GM18511 (cell line): ENCODE measurements at regions not wholly inside any gene's neighbourhood (a gene's known extent, or its start where the extent isn't known, plus 50 kb on each side); places are given as distances from the start of the nearest gene placed in this dataset.

Experiments
- ATAC-seq: cut with Tn5 transposase; IDR thresholded peaks from one replicate; pipeline ENCODE4 v1.9.1; 2021; ENCODE audit warnings: mild to moderate bottlenecking, moderate library complexity; ENCODE audit not compliant: unreplicated experiment

DNA sequence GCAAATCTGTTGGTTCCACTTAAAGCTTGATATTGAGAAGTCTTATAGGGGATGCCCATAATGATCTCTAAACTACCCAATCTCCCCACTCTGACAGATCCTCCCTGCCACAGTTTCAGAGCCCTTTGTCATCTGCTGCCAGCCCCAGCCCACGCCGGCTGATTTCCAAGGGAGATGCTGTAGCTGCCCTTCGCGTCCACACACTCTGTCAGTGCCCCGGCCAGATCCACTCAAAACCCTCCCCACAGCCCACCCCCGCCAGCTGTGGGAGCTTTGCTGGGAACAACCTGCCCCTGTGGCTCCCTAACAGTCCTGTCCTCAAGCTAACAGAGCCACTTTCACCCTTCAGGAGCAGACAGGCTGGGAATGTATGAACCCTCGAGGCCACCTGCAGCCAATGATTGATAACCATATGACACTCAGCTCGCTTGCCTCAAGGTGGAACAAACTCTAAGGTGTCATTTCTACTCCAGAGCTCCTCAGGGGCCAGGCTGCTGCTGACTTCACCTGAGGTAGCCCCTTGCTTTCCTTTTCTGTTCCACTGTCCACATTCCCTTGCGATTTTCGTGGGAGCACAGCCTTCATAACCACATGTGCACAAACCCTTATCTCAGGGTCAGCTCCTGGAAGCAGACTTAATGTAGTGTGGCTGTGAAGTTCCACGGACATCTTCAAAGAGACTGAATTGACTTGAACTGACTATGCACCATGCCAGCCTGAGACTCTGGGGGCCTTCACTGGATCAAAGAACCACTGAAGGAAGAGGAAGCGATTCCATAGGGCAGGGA lies 92.6 kb upstream of the LGALSL start:
- no peak for ATAC-seq

DNA sequence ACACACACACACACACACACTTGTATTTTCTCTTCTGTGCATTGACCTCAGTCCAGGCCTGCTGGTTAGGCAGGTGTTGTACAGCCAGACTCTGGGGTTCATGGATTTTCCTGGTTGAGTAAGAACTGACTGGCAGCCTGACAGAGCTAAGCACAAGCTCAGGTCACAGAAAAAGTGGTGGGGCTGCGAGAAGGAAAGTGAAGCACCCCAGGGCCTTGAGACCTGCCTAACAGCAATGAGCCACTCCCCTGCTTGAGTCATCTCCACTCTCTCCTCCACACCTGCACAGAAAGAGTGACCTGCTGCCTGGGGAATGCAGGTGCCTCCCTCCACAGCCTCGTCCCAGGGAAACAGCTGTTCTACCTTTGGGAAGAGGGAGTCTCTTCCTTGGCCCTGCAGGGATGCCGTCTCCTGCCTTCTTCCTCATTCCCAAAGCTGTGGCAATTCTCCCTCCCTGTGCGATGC lies 91.4 kb upstream of the LGALSL start:
- no peak for ATAC-seq

DNA sequence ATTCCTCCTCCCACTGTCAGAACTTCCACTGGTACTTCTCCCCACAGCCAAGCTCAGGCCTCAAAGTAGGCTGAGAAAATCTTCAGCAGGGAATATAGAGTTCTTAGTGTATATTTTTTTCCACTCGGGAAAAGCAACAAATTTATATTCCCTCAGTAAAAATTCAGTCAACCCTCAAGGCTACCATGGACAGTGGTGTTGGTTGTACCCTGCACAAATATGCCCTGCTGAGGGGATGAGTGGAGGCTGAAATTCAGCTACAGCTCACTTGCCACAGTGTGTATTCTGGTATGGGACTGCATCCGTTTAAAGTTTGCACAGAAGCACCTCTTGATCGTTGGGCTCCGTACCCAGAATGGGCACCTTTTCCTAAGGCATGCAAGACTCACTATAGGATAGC lies 90.8 kb upstream of the LGALSL start:
- ATAC-seq, result no peak

DNA sequence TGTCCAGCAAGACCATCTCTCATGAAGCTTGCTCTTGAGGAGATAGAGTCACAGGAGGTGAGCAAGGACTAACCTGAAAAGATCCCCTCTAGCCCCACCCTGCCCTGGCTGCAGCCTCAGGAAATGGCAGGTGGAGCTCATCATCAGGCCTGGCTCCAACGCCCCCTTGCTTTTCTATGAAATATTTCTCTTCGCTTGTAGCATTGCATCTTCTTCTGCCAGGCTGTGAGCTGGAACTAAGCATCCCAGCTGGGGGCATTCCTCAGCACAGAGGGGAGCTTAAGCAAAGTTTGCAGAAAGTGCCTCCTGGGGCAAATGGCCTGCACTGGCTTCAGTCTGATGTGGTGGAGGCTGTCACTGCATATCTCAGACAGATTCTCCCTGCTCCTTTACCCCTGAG lies 90.1 kb upstream of the LGALSL start:
- no peak for ATAC-seq

DNA sequence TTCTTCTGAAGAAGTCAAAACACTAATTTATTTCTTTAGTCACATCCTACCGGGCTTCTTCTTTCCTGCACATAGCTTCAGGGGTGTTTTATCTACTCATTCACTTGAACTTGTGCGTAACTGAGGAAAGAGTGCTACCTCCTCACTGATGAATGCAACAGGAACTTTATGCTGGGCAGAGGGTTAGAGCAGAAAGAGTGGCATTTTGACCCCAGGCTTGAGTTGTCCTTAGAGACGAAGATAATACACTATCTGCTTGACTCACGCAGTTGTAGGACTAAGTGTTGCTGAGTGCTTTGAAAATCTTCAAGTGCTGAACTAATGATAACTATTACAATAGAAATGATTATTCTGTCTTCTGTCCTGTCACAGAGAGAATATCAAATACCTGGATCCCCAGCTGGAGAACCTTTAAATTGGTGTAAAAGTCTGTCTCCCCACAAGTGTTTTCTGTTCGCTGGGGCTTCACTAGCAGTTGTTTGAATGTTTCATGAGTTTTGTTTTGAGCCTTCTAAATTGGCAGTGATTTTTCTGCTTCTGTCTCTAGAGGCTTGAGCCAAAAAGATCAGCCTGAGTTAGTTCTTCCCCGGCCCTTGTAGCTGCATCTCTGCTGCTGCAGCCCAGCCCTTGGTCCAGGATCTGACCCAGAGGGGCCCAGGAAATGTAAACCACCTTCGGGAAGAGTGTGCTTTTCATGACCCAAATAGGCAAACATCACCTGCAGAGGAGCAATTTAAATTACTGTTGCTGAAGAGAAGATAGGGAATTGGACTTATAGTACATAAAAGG lies 86.3 kb upstream of the LGALSL start:
- no peak for ATAC-seq

DNA sequence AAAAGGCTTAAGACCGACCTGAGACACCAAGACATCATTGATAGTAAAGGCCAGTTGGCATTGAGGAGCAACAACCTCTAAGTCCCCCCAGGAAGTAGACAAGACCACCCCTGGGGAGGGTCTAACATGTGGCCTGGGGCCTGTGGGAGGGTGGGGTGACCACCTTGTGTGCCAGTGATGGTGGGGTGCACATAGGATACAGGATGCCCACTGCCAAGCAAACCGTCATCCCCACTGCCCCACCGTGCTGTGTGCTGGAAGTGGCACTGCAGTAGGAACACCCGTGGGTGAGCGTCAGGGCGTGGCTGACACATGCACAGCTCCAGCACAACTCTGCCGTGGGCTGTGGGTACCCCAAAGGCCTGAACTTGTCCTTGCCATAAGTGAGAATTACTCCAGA lies 84.3 kb upstream of the LGALSL start:
- ATAC-seq, result no peak

DNA sequence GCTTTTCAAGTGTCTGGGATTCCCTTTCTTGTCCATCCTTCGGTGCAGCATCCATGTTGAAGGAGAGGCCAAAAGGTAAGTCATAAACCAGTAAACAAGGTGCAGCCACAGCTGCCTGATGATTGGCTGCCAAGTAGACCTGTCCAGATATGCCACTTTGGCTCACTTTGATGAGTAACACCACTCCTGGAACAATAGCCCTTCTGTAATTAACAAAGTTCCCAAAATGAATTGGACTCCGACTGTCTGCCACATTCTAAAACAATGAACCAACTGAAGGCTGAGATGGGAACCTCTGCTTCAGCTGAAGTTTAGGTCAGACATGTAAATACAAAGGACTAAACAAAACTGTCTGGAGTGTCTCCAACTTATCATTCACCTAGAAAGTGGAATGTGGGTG lies 82.2 kb upstream of the LGALSL start:
- ATAC-seq, result no peak

DNA sequence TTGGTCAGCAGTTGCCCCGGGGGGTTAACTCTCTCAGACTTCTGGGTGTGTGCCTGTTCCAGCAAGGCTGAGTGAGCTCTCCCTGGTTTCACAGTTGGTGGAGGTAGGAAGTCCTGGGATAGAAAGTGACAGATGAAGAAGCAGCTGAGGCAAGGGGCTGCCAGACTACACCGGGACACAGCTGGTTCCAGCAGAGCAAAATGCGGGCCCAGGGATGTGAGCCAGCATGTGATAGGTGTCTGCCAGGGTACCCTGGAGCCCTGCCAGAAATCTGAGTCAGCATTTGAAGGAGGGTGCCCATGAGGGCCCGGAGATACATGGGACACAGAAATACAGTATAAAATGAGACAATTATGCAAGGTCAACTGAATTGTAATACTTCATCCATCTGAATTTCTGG lies 79.3 kb upstream of the LGALSL start:
- no peak for ATAC-seq

DNA sequence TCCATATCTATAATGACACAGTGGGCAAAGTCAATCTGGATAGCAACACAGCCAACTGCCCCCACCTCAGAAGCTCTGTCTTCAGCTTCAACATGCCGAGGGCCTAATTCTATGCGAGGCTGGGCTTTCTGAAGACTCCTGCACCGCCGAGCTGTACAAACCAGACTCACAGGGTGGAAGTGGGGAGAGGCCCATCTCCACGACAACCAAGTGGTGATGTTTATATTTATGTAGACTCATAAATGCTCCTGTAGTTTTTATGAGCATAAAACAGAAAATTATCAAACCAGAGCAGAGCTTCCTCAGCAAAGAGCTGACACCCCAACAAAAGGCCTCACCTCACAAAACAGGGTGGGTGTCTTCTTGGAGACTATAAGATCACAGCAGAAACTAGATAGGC lies 77.0 kb upstream of the LGALSL start:
- ATAC-seq, result no peak

DNA sequence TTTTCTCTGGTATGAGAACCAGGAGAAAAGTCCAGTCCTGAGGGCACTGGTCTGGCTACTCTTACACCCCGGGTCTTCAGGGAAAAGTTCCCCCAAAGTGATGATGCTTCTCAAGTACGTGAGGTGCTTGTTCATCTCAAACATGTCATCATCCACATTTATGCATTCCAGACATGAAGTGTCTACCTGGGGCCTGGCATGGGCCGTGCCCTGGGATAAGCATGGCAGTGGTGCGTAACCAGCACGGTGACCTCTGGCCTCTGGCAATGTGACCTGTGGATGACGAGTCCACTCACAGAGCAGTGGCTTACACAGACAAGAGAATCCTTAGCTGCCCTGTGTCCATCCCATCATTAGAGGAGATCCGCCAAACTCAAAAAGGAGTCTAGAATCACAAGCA lies 74.8 kb upstream of the LGALSL start:
- ATAC-seq, result no peak

DNA sequence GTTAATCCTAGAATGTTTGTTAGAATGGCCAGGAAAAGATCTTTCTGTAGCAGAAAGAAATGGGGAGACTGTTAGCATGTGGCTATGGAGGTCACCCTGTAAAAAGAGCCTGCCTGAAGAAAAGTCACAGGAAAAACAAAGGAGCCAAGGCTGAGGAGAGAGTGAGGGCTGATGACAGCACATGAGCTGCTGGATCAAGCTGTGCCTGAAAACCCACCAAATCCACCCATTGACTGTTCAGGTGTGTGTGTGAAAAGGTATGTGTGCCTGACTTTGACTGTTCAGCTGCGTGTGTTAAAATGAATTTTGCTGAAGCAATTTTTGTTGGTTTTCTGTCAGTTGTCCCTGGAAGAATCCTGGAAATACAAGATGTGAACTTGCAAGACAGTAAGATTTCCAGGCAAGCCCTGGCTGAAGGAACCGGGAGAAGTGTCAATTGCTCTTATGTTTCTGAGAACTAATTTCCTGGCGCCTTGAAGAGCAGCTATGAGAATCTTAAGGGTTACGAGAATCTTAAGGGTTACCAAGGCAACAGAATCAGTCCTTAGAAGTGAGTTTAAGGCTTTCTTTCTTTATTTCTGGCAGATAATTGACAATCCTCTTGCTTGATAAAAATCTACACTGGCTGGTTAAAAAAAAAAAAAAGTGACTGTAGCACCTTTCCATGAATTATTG lies 73.0 kb upstream of the LGALSL start:
- no peak for ATAC-seq

DNA sequence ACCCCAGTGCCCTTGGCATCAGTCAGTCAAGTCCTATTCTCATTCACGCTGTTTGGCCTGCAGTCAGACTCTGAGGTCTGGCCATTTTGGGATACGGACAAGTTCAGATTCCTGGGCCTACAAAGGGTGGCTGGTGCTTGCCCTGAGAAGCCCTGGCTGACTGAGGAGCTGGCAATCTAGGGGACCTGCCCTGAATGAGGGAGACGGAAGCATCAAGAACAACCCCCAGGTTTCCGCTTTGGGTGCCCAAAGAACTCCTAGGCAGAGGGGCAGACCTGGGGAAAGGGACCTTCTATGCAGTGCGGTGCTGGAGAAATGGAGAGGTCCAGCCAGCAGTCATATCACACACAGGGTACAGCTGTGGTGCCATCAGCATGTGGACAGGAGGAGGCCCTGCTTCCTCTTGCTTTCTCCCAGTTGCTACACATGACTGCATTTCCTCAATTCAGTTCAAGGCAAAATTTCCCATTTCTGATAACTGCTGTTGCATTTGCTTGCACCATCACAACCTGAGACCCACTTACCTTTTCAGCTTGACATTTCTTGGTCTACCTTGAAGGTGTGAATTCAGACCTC lies 70.9 kb upstream of the LGALSL start:
- ATAC-seq, result no peak

DNA sequence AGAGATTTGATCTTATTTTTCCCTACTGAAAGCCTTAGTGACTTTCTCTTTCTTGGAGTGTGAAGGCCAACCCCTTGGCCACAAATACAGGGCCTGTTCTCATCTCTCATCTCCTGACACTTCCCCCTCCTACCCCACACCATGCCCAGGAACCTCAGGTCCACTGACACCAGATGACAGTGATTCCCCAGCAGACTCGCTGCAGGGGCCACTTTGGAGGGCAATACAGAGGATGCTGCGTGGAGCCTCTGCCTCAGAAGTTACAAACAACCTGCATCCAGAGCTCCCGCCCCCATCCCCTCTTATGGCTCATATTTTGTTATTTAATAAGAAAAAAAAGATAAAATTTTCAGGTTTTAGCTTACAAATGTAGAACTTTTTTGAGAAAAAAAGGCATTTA lies 70.1 kb upstream of the LGALSL start:
- ATAC-seq, result no peak

DNA sequence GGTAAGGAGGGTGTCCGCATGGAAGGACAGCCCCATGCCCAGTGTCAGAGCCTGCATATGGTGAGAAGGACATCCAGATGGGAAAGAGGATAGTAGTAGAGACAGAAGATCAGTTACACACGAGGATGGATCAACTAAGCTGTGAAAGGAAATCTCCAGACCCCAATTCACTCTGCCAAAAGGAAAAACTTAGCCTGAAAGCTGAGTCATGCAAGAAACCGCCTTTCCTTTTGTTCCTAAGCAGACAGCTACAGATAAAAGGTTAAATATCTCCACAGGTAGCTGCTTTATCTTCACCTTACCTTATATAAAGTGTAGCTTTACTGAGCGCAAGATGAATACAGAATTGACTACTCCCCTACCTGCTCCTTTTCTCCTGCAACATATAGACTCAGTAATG lies 67.3 kb upstream of the LGALSL start:
- ATAC-seq, result no peak

DNA sequence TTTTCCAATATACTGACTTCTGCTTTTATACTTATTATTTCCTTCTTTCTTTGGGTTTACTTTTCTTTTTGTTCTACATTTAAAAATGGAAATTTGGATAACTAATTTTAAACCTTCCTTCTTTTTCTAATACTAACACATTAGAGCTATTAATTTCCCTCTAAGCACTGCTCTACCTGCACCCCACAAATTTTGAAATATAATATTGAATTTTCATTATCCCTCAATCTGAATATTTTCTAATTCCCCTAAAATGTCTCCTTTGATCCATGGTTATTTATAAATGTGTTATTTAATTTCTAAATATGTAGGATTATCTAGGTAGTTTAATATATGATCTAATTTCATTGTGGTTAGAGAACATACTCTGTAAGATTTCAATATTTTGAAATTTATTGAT lies 63.4 kb upstream of the LGALSL start:
- ATAC-seq, result no peak

DNA sequence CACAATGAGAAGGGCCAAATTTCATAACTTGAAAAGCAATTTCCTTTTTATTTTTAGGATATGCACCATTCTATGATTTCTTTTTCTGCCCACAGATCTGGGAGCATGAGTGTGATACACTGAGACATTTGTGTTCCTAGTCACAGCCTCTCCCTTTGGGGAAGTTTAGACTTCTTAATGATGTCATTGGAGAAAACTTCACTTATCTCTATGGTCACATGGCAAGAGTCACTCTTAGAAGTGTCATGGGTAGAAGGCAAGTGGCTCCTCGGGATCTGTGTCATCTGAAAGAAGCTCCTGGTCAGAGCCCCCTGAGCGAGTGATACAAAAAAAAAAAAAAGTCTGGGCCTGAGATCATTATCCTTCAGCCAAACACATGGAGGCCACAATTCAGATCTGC lies 62.5 kb upstream of the LGALSL start:
- no peak for ATAC-seq

DNA sequence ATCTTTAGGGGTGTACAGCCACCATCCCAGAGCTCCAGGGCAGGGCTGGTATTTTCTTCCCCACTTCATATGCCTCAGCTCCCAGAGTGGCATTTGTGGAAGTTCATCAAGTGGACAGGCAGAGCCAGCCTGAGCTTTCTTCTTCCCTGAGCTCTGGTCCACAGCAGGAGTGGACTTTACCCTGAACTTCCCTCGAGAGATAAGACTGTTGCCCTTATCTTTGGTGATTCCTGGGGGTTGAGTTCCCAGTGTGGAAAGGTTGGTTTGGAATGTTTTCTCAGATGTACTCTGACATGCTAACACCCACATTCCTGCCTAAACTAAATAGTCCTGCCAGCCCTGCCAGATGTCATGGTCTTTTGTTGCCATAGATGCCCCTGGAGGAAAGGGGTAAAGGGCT lies 62.0 kb upstream of the LGALSL start:
- ATAC-seq, result no peak

DNA sequence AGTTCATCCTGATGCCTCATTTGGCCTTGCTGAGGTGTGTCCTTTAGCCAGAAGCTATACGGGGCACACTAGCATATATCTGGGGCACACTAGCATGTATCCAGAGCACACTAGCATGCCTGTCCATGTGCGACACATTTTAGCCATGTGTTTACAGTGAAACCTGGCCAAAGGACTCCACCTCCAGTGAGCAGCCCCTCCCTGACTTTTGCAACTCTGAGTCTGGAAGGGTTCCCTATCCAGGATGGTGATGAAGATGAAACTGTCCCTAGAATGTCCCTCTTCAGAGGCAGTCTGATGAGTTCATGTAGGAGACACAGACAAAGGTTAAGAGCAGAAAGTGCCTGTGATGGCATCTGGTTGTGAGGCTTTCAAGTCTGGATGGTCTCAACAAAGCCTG lies 61.4 kb upstream of the LGALSL start:
- ATAC-seq, result no peak

DNA sequence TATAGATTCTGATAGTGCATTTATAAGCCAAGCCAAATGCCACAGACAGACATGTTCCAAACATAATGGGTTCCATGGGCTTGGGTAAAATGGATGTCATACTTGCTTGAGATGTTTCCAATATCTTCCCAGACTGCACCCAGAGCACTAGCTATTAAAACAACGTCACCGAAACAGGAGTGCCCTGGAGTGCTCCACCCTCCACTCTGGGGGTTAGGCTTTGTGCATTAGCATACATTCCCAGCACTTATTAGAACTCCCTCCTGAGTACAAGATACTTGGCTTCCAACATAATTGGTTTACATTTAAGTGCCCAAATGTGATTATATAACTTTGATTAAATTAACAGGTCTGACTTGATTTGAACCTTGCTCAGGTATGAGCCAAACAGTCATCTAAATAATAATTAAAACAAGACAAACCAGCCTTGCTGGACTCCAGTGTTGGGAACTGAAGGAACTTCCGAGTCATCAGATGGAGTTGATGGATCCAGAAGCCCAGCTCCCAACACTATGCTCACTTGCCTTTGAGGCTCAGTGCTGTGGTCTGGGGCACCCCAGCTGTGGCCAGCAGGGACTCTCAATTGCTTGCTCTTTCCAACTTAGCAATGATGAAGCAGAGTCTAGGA lies 60.5 kb upstream of the LGALSL start:
- no peak for ATAC-seq

DNA sequence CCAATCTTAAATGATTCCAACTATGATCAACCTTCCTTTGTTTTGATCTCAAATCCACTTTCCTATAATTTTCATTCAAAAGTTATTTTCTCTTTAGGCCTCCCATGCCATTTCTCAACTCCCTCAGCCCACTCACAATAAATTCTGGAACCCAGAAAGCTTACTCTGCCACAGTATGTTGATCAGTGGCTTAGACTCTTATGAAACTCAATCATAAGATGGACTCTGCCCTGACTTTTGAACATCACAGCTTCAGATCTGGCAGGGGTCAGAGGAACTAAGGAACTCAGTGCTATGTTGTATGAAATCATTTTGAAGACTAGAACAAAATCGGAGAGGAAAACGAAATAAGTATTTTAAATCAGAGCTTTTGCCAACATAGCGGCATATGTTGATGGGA lies 59.8 kb upstream of the LGALSL start:
- no peak for ATAC-seq

DNA sequence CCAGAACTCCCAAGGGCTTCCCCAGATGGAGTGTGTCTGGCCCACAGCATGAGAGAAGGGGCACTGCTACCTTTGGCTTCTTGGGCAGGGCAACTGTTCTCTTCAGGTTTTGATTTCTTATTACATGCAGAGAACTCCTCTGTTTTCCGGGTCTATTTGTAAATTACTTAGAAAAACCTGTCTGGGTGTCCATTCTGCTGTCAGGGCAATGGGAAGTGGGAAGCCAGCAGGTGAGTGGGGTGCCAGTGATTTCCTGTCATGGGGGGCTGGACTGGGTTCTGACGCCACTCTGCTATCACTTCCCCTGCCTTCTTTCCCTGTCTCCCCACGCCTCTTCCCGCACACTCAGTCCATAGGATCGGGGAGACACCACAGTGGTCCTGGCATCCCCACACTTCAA lies 58.0 kb upstream of the LGALSL start:
- ATAC-seq, result no peak
